COLO829 (cell line): ENCODE measurements at regions not wholly inside any gene's neighbourhood (a gene's known extent, or its start where the extent isn't known, plus 50 kb on each side); places are given as distances from the start of the nearest gene placed in this dataset.
"Not testable (repeated sequence)": the region's sequence is repeated elsewhere in the genome, so short reads cannot be mapped to it uniquely, and the experiment has no call there.

ENCODE experiments used
- DNase-seq: peaks from one replicate; pipeline ENCODE4 v3.0.0; 2012; ENCODE audit warnings: low spot score

- not testable (repeated sequence) for DNase-seq
Measured at GRCh38 chrX:46223499-46223898, 321.7 kb downstream of the ZNF674 start.

- no peak for DNase-seq
Measured at GRCh38 chrX:46220822-46221221, 324.4 kb downstream of the ZNF674 start.

- DNase-seq, result no peak
Measured at GRCh38 chrX:46218373-46218772, 326.8 kb downstream of the ZNF674 start.

GRCh38 chrX:46216406-46216805 is 328.8 kb downstream of the ZNF674 start:
- DNase-seq, result no peak

GRCh38 chrX:46211079-46211478 is 334.1 kb downstream of the ZNF674 start:
- no peak for DNase-seq

GRCh38 chrX:46209768-46210167 is 335.5 kb downstream of the ZNF674 start:
- no peak for DNase-seq

- no peak for DNase-seq
Measured at GRCh38 chrX:46209037-46209436, 336.2 kb downstream of the ZNF674 start.

GRCh38 chrX:46208225-46208854 is 336.9 kb downstream of the ZNF674 start:
- no peak for DNase-seq

- DNase-seq, result no peak
Measured at GRCh38 chrX:46204721-46205422, 340.3 kb downstream of the ZNF674 start.

GRCh38 chrX:46202733-46203514 is 342.3 kb downstream of the ZNF674 start:
- no peak for DNase-seq

- DNase-seq, result no peak
Measured at GRCh38 chrX:46200413-46200812, 344.8 kb downstream of the ZNF674 start.

- DNase-seq, result no peak
Measured at GRCh38 chrX:46198858-46199257, 346.4 kb downstream of the ZNF674 start.

- not testable (repeated sequence) for DNase-seq
Measured at GRCh38 chrX:46186811-46187106, 358.5 kb downstream of the ZNF674 start.

- DNase-seq, result no peak
Measured at GRCh38 chrX:46185923-46186810, 359.1 kb downstream of the ZNF674 start.

GRCh38 chrX:46184749-46185148 is 360.5 kb downstream of the ZNF674 start:
- no peak for DNase-seq

GRCh38 chrX:46180258-46180687 is 364.9 kb downstream of the ZNF674 start:
- no peak for DNase-seq

- DNase-seq, result no peak
Measured at GRCh38 chrX:46179748-46180147, 365.5 kb downstream of the ZNF674 start.

GRCh38 chrX:46178763-46179162 is 366.5 kb downstream of the ZNF674 start:
- DNase-seq, result no peak

GRCh38 chrX:46173159-46173558 is 372.1 kb downstream of the ZNF674 start:
- DNase-seq, result no peak

GRCh38 chrX:46171457-46171856 is 373.8 kb downstream of the ZNF674 start:
- DNase-seq, result not testable (repeated sequence)

GRCh38 chrX:46169808-46170207 is 375.4 kb downstream of the ZNF674 start:
- DNase-seq, result no peak

GRCh38 chrX:46168254-46168653 is 377.0 kb downstream of the ZNF674 start:
- no peak for DNase-seq
